ENCODE measurements at regions not wholly inside any gene's neighbourhood (a gene's known extent, or its start where the extent isn't known, plus 50 kb on each side); places are given as distances from the start of the nearest gene placed in this dataset.
"Not testable (repeated sequence)": the region's sequence is repeated elsewhere in the genome, so short reads cannot be mapped to it uniquely, and the experiment has no call there.

DNA sequence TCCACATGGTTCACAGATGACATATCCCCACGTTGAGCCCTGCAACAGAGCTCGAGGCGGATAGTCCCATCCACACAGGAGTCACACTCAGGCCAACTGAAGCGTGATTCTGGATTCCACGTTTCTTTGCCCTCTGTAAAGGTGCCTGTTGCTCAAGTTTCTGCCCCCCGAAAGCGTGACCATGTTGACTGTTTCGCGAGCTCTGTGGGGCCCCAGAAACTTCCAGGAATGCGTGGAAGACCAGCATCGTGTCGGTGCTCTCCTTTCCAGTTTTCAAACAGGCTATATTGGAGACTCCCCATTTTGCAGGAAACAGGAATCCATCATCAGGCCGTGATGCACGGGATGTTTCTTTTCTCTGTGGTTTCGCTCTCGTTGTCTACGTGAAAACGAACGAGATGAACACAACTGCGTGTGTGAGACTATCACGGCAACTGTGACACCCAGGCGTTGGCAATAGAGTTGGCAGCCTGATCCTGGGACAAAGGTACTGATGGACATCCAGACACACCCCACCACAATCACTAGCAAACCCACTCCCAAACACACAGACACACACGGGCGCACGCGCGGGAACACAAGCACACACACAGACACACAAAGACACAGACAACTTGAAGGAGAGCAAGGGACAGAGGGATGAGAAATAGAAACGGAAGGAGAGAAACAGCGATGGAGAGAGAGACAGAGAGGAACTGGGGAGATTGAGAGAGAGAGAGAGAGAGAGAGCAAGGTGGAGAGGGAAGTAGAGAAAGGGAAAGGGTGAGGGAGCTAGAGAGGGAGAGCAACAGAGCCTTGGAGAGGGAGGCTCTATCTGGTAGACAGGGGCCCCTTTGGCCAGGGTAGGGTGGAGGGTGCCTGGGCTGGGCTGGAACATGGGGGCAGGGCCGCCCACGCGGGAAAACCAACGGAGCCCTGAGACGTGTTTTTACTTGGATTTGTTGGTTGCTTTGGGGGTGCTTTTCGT, 1609.3 kb downstream of the SPATA31A7 start:
- H2BK15ac ChIP-seq (ENCODE audit: low read depth, low read length); H4K20me1 ChIP-seq (ENCODE audit: insufficient read depth, low read length); H3K9me3 ChIP-seq (ENCODE audit: control insufficient read depth, insufficient read depth, low read length); H3K36me3 ChIP-seq (ENCODE audit: control insufficient read depth, insufficient read depth, low read length); BruUV-seq (replicated peaks); H3K18ac ChIP-seq (ENCODE audit: low read depth, low read length); H2BK20ac ChIP-seq (ENCODE audit: low read depth, low read length); ATAC-seq (ENCODE audit: low read depth); H3K9me1 ChIP-seq (ENCODE audit: insufficient read depth, low read length); CTCF ChIA-PET; intact Hi-C loops (cut with micrococcal nuclease); H3K79me1 ChIP-seq (ENCODE audit: low read depth in 1 of 2, low read length in 2 of 2); POLR2A ChIA-PET (ENCODE audit: unreplicated experiment); H2AK9ac ChIP-seq (replicated peaks; ENCODE audit: low read depth, low read length, poor library complexity); dilution Hi-C loops (cut with HindIII; ENCODE audit: low sequenced_read_pairs, unreplicated experiment); H3K27me3 ChIP-seq (ENCODE audit: control insufficient read depth, insufficient read depth, low read length); in situ Hi-C loops (cut with MboI; ENCODE audit: low sequenced_read_pairs); H3K4me1 ChIP-seq (ENCODE audit: control insufficient read depth, insufficient read depth, low read length): not testable (repeated sequence)
- Histone ChIP-seq H4K5ac (ENCODE audit: low read depth, low read length) (peak overlapping the region; percentile 55), H4K8ac (ENCODE audit: low read depth in 2 of 2, low read length in 2 of 2) (peak overlapping the region; percentile 62 to 83; a peak in 3 of 4 replicates), H3K9ac (ENCODE audit: low read depth, low read length) (peak overlapping the region; percentile 38), H3K27ac (ENCODE audit: insufficient read depth, low read length) (peak overlapping the region; percentile 65), H3K4me2 (ENCODE audit: low read depth, low read length) (peak overlapping the region; percentile 86), H2AK5ac (ENCODE audit: low read depth, low read length) (peak overlapping the region; percentile 74), H3K4me3 (ENCODE audit: insufficient read depth, low read depth, low read length) (peak overlapping the region; percentile 33), H3K23ac (ENCODE audit: low read depth, low read length) (peak overlapping the region; percentile 50), H2BK5ac (ENCODE audit: low read depth, low read length, poor library complexity, severe bottlenecking) (peak overlapping the region; percentile 55), H2AFZ (replicated peaks; ENCODE audit: low read length, poor library complexity) (peak overlapping the region; percentile 32), H2BK120ac (ENCODE audit: low read depth, low read length) (peak overlapping the region; percentile 16; the same call in 1 of the 2 replicates), H4K91ac (ENCODE audit: insufficient read depth, low read depth, low read length) (peak overlapping the region; percentile 70), H3K4ac (ENCODE audit: low read depth, low read length) (peak overlapping the region; percentile 63), H3K14ac (replicated peaks; ENCODE audit: low read depth, low read length) (peak overlapping the region; percentile 89; the same call in 1 of the 2 replicates), H3K56ac (ENCODE audit: extremely low read depth, insufficient read depth, low read length) (peak overlapping the region; percentile 11; the same call in 1 of the 2 replicates)
- 24% methylated on average over 27 of the region's 35 CpGs; no CpG with 5 or more reads in 1 of the 2 experiments for WGBS, 2 experiments (ENCODE audit: extremely low coverage in 2 of 2, insufficient read length in 1 of 2)
- DNase-seq, result peak; percentile 46

DNA sequence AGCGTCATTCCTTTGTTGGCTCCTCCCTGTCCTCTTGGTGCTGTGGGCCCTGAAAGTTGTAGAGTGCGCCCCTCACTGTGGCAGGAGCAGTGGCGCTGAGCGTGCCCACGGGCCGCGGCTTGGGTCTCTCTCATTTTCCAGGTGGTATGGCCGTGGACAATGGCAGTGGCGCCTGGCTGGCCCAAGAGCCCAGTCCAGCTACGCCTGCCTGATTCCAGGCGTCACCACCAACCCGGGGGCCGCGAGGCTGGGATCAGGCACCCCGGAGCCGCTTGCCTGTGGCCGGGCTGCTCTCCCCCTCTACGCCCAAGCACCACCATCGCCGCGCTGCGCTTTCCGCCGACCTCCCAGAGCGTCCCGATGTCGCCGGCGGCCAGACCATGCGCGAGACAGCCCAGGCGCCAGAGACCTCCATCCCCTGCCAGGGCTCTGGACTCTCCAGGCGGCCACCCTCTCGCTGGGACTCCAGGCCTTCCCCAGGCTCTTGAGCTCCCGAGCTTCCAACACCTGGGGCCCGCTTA, 1610.1 kb downstream of the SPATA31A7 start:
- WGBS, 2 experiments (ENCODE audit: extremely low coverage in 2 of 2, insufficient read length in 1 of 2), result 14% methylated on average over 13 of the region's 36 CpGs; no CpG with 5 or more reads in 1 of the 2 experiments
- H4K91ac ChIP-seq (ENCODE audit: insufficient read depth, low read depth, low read length); dilution Hi-C loops (cut with HindIII; ENCODE audit: low sequenced_read_pairs, unreplicated experiment); H2BK20ac ChIP-seq (ENCODE audit: low read depth, low read length); H3K27me3 ChIP-seq (ENCODE audit: control insufficient read depth, insufficient read depth, low read length); H3K18ac ChIP-seq (ENCODE audit: low read depth, low read length); H4K20me1 ChIP-seq (ENCODE audit: insufficient read depth, low read length); H3K4me1 ChIP-seq (ENCODE audit: control insufficient read depth, insufficient read depth, low read length); in situ Hi-C loops (cut with MboI; ENCODE audit: low sequenced_read_pairs); H3K9me3 ChIP-seq (ENCODE audit: control insufficient read depth, insufficient read depth, low read length); H2AFZ ChIP-seq (replicated peaks; ENCODE audit: low read length, poor library complexity); H3K56ac ChIP-seq (ENCODE audit: extremely low read depth, insufficient read depth, low read length); H2BK15ac ChIP-seq (ENCODE audit: low read depth, low read length); H2AK9ac ChIP-seq (replicated peaks; ENCODE audit: low read depth, low read length, poor library complexity); BruUV-seq (replicated peaks); intact Hi-C loops (cut with micrococcal nuclease); POLR2A ChIA-PET (ENCODE audit: unreplicated experiment); H3K79me1 ChIP-seq (ENCODE audit: low read depth in 1 of 2, low read length in 2 of 2); H2BK120ac ChIP-seq (ENCODE audit: low read depth, low read length); H3K9me1 ChIP-seq (ENCODE audit: insufficient read depth, low read length); H3K14ac ChIP-seq (replicated peaks; ENCODE audit: low read depth, low read length); H3K4ac ChIP-seq (ENCODE audit: low read depth, low read length); ATAC-seq (ENCODE audit: low read depth); CTCF ChIA-PET; H3K36me3 ChIP-seq (ENCODE audit: control insufficient read depth, insufficient read depth, low read length): not testable (repeated sequence)
- peak overlapping the region; percentile 33 for H3K4me3 ChIP-seq (ENCODE audit: insufficient read depth, low read depth, low read length)
- peak; percentile 12 for DNase-seq
- peak overlapping the region; percentile 86 for H3K4me2 ChIP-seq (ENCODE audit: low read depth, low read length)
- peak overlapping the region; percentile 62 to 83; a peak in 2 of 4 replicates for H4K8ac ChIP-seq (ENCODE audit: low read depth in 2 of 2, low read length in 2 of 2)
- H3K27ac ChIP-seq (ENCODE audit: insufficient read depth, low read length), result peak overlapping the region; percentile 65
- H2AK5ac ChIP-seq (ENCODE audit: low read depth, low read length), result 0 out of 2 replicates have a peak overlapping the region, but pooled peaks have one; percentile 8
- peak overlapping the region; percentile 55 for H4K5ac ChIP-seq (ENCODE audit: low read depth, low read length)
- H2BK5ac ChIP-seq (ENCODE audit: low read depth, low read length, poor library complexity, severe bottlenecking), result peak overlapping the region; percentile 55
- H3K23ac ChIP-seq (ENCODE audit: low read depth, low read length), result peak overlapping the region; percentile 50; the same call in 1 of the 2 replicates
- H3K9ac ChIP-seq (ENCODE audit: low read depth, low read length), result peak overlapping the region; percentile 38

Data from IMR-90 (cell line).